Ovary (tissue), 3 donors: ENCODE measurements at regions not wholly inside any gene's neighbourhood (a gene's known extent, or its start where the extent isn't known, plus 50 kb on each side); places are given as distances from the start of the nearest gene placed in this dataset.

Experiments
- CTCF ChIP-seq, 3 donors: fragments of 450-650 bp in 2 of 3; fragments of 200-600 bp in 1 of 3; IDR thresholded peaks; one replicate each; pipeline versions ENCODE4 v1.5.1 to v1.8.0; 2016 to 2022; ENCODE audit warnings: antibody characterized with exemption in 3 of 3, mild to moderate bottlenecking in 1 of 3
- EP300 ChIP-seq: sonication (generic); formaldehyde crosslinking; IDR thresholded peaks from one replicate; pipeline ENCODE4 v1.6.1; 2017; ENCODE audit warnings: antibody characterized with exemption
- POLR2A ChIP-seq: fragments of 450-650 bp; IDR thresholded peaks from one replicate; pipeline ENCODE4 v1.6.1; 2017; ENCODE audit warnings: antibody characterized with exemption, mild to moderate bottlenecking, moderate library complexity
- donor health status: DM: no; HTN: no; CAD: no.

- peak; percentile 52 to 74 (median 69) for TF ChIP-seq CTCF (IDR thresholded peaks at IDR 0.05)
- TF ChIP-seq EP300 = no peak
- TF ChIP-seq POLR2A = no peak
These were observed 88.0 kb downstream of the FAM217A start for GRCh38 chr6:3990692-3991491.
